Fibroblast of mammary gland (primary cell): ENCODE measurements at regions not wholly inside any gene's neighbourhood (a gene's known extent, or its start where the extent isn't known, plus 50 kb on each side); places are given as distances from the start of the nearest gene placed in this dataset.

Source experiments
- DNase-seq: peaks from one replicate; pipeline ENCODE4 v3.0.0-alpha.2; 2010; ENCODE audit warnings: low read depth
- H3K4me3 ChIP-seq: 2 replicates; pipeline ENCODE4 v1.5.1; 2011; ENCODE audit warnings: low read depth, mild to moderate bottlenecking, low read length, moderate library complexity; ENCODE audit not compliant: control insufficient read depth
- TF ChIP-seq, protein P1 (sequence below): conservative IDR thresholded peaks from 2 replicates; pipeline ENCODE4 v1.5.1; 2011; ENCODE audit warnings: low read depth, low read length, inconsistent platforms; ENCODE audit not compliant: control insufficient read depth, insufficient read depth

DNA sequence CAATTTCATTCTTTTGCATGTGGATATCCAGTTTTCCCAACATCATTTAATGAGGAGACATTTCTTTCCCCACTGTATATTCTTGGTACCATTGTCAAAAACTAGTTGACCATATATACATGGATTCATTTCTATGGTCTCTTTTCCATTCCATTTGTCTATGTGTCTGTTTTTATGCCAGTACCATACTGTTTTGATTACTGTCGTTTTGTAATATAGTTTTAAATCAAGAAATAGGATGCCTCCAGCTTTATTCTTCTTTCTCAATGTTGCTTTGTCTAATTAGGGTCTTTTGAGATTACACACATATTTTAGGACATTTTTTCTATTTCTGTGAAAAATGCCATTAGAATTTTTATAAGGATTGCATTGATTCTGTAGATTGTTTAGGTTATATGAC lies 177.5 kb upstream of the POU2AF2 start:
- TF ChIP-seq, protein P1, sequence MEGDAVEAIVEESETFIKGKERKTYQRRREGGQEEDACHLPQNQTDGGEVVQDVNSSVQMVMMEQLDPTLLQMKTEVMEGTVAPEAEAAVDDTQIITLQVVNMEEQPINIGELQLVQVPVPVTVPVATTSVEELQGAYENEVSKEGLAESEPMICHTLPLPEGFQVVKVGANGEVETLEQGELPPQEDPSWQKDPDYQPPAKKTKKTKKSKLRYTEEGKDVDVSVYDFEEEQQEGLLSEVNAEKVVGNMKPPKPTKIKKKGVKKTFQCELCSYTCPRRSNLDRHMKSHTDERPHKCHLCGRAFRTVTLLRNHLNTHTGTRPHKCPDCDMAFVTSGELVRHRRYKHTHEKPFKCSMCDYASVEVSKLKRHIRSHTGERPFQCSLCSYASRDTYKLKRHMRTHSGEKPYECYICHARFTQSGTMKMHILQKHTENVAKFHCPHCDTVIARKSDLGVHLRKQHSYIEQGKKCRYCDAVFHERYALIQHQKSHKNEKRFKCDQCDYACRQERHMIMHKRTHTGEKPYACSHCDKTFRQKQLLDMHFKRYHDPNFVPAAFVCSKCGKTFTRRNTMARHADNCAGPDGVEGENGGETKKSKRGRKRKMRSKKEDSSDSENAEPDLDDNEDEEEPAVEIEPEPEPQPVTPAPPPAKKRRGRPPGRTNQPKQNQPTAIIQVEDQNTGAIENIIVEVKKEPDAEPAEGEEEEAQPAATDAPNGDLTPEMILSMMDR = no peak
- no peak overlapping the region for H3K4me3 ChIP-seq
- no peak for DNase-seq

DNA sequence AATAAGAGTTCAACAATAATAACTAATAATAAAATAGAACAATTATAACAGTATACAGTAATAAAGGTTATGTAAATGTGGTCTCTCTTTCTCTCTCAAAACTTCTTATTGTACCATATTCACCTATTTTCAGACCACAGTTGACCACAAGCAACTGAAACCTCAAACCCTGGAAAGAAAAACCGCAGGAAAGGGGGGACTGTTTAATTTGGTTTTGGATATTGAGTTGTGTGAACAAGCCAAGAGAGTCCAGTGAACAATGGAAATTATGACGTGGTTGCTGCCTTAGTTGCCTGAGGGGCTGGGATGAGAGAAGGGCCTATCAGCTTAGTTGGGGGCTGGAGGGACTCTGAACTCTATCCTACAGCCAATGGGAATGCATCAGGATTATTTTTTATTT lies 178.7 kb upstream of the POU2AF2 start:
- DNase-seq = no peak
- no peak overlapping the region for H3K4me3 ChIP-seq
- TF ChIP-seq, protein P1 = no peak

- TF ChIP-seq, protein P1 = no peak
- DNase-seq = peak; percentile 47
- H3K4me3 ChIP-seq = no peak overlapping the region
These were observed 181.6 kb upstream of the POU2AF2 start for GRCh38 chr11:111063726-111064517.

DNA sequence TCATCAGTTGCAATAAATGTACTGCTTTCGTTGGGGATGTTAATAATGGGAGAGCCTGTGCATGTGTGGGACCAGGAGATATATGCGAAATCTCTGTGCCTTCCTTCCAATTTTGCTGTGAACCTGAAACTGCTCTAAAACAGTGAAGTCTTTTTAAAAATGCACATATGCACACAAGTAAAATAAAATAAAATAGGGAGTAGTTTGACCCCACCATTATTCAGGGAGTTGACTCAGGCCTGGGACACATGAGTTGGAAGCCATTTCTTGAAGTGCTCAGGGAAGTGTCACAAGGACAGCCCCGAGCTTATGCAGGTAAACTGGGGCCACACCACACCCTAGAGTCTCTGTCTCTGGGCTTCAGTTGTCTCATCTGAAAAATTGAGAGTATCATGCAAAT lies 183.1 kb upstream of the POU2AF2 start:
- DNase-seq = no peak
- H3K4me3 ChIP-seq = no peak overlapping the region
- TF ChIP-seq, protein P1 = no peak

GRCh38 chr11:111059726-111060125 lies 185.8 kb upstream of the POU2AF2 start:
- H3K4me3 ChIP-seq = no peak overlapping the region
- peak; percentile 53 for DNase-seq

GRCh38 chr11:111049131-111049530 lies 196.4 kb upstream of the POU2AF2 start:
- TF ChIP-seq, protein P1 = no peak
- H3K4me3 ChIP-seq = no peak overlapping the region
- DNase-seq = no peak

More at GRCh38 chr11:111059726-111060125, 185.8 kb upstream of the POU2AF2 start:
- TF ChIP-seq, protein P1 = no peak
